Liver (tissue), 8 donors: ENCODE measurements at regions not wholly inside any gene's neighbourhood (a gene's known extent, or its start where the extent isn't known, plus 50 kb on each side); places are given as distances from the start of the nearest gene placed in this dataset.

Experiments
- DNase-seq: peaks from one replicate; pipeline ENCODE4 v3.0.0-alpha.2; 2017; ENCODE audit warnings: low spot score
- H3K27ac ChIP-seq, 2 donors: one replicate each; pipeline ENCODE4 v1.7.0; 2013; ENCODE audit warnings: inconsistent platforms in 2 of 2, low read length in 2 of 2, control low read depth in 1 of 2, low read depth in 1 of 2, mild to moderate bottlenecking in 1 of 2
- H3K27me3 ChIP-seq, 4 donors: one replicate each; pipeline versions ENCODE4 v1.6.1 to v1.7.0; 2013; ENCODE audit warnings: low read length in 3 of 4, inconsistent platforms in 1 of 4, mild to moderate bottlenecking in 1 of 4, moderate library complexity in 1 of 4; ENCODE audit not compliant: control insufficient read depth in 4 of 4, insufficient read depth in 4 of 4
- H3K36me3 ChIP-seq, 4 donors: one replicate each; pipeline versions ENCODE4 v1.6.1 to v1.7.0; 2013; ENCODE audit warnings: low read length in 3 of 4, mild to moderate bottlenecking in 3 of 4, low read depth in 1 of 4, moderate library complexity in 1 of 4; ENCODE audit not compliant: control insufficient read depth in 4 of 4, insufficient read depth in 3 of 4
- H3K4me1 ChIP-seq, 4 donors: one replicate each; pipeline versions ENCODE4 v1.6.1 to v1.7.0; 2013; ENCODE audit warnings: low read length in 3 of 4, mild to moderate bottlenecking in 3 of 4, moderate library complexity in 1 of 4; ENCODE audit not compliant: control insufficient read depth in 4 of 4, insufficient read depth in 4 of 4
- H3K4me3 ChIP-seq, 3 donors: one replicate each; pipeline versions ENCODE4 v1.6.1 to v1.7.0; 2013; ENCODE audit warnings: low read length in 3 of 3, control low read depth in 1 of 3, low read depth in 1 of 3, mild to moderate bottlenecking in 1 of 3
- H3K9ac ChIP-seq, 2 donors: one replicate each; pipeline ENCODE4 v1.7.0; 2013; ENCODE audit warnings: low read length in 2 of 2, mild to moderate bottlenecking in 2 of 2, moderate library complexity in 2 of 2, control low read depth in 1 of 2, low read depth in 1 of 2
- H3K9me3 ChIP-seq, 4 donors: one replicate each; pipeline versions ENCODE4 v1.6.1 to v1.7.0; 2013; ENCODE audit warnings: low read length in 3 of 4; ENCODE audit not compliant: control insufficient read depth in 4 of 4
- EGR1 ChIP-seq, 2 donors: IDR thresholded peaks; 2 replicates each; pipeline ENCODE4 v1.6.1; 2016 to 2018; ENCODE audit warnings: antibody characterized with exemption in 2 of 2, low read depth in 2 of 2
- FOXA1 ChIP-seq: IDR thresholded peaks from 2 replicates; pipeline ENCODE4 v1.6.1; 2016; ENCODE audit warnings: antibody characterized with exemption
- HNF4A ChIP-seq, 2 donors: conservative IDR thresholded peaks; 2 replicates each; pipeline ENCODE4 v1.6.1; 2016; ENCODE audit warnings: antibody characterized with exemption in 2 of 2, mild to moderate bottlenecking in 2 of 2
- HNF4G ChIP-seq: IDR thresholded peaks from 2 replicates; pipeline ENCODE4 v1.6.1; 2016; ENCODE audit warnings: antibody characterized with exemption
- JUND ChIP-seq, 2 donors: IDR thresholded peaks; 2 replicates each; pipeline ENCODE4 v1.6.1; 2016; ENCODE audit warnings: antibody characterized with exemption in 2 of 2
- RAD21 ChIP-seq, 2 donors: IDR thresholded peaks; 2 replicates each; pipeline ENCODE4 v1.6.1; 2016; ENCODE audit warnings: antibody characterized with exemption in 2 of 2, mild to moderate bottlenecking in 2 of 2
- RXRA ChIP-seq, 2 donors: IDR thresholded peaks; 2 replicates each; pipeline ENCODE4 v1.6.1; 2017 to 2018; ENCODE audit warnings: antibody characterized with exemption in 2 of 2, mild to moderate bottlenecking in 1 of 2
- SP1 ChIP-seq: IDR thresholded peaks from 2 replicates; pipeline ENCODE4 v1.6.1; 2018; ENCODE audit warnings: antibody characterized with exemption, mild to moderate bottlenecking
- TAF1 ChIP-seq: conservative IDR thresholded peaks from 2 replicates; pipeline ENCODE4 v1.6.1; 2016; ENCODE audit warnings: antibody characterized with exemption, mild to moderate bottlenecking
- YY1 ChIP-seq: IDR thresholded peaks from 2 replicates; pipeline ENCODE4 v1.6.1; 2016; ENCODE audit warnings: antibody characterized with exemption, mild to moderate bottlenecking
- WGBS: extraction: QIAGEN DNeasy Blood & Tissue Kit; methylation state at CpG from one replicate; pipeline ENCODE4 v1.1.7; 2013; 5-methylcytosine and 5-hydroxymethylcytosine counted together
- TF ChIP-seq, protein P1 (sequence below): fragments of 150-350 bp; IDR thresholded peaks from 2 replicates; pipeline ENCODE4 v1.5.1; 2017; ENCODE audit warnings: improper control_type of control experiment, low read depth, low read length; ENCODE audit not compliant: missing input control
- TF ChIP-seq, protein P2 (sequence below): IDR thresholded peaks from 2 replicates; pipeline ENCODE4 v1.6.1; 2016; ENCODE audit warnings: antibody characterized with exemption
- TF ChIP-seq, protein P3 (sequence below): IDR thresholded peaks from 2 replicates; pipeline ENCODE4 v1.6.1; 2016; ENCODE audit warnings: antibody characterized with exemption
- TF ChIP-seq, protein P4 (sequence below): IDR thresholded peaks from 2 replicates; pipeline ENCODE4 v1.6.1; 2016; ENCODE audit warnings: antibody characterized with exemption
- TF ChIP-seq, protein P5 (sequence below): IDR thresholded peaks from 2 replicates; pipeline ENCODE4 v1.6.1; 2016; ENCODE audit warnings: antibody characterized with exemption, mild to moderate bottlenecking
- donor health status: healthy.
- donor health status: healthy.
- donor health status: healthy.
- donor health status: healthy.
- donor health status: healthy.

DNA sequence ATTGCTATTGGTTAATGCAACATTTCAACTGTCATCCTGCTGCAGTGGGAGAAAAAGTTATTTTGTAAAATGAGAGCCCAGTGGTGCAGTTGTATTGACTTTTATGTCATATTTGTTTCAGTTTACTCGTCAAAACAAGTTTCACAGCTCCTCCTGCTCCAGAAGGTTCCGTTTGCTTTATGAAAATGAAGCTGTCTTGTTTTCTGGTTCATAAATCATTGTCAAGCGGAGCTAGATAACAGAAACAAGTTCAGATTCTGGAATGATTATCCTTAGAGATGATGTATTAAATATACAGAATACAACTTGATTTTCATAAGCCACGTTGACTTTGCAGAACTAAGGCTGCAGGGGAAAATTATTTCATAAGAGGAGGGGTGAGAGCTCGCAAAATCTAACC, 970.5 kb upstream of the NR2F2 start:
- Histone ChIP-seq H3K27ac (no peak overlapping the region), H3K9ac (no peak overlapping the region), H3K36me3 (no peaks in the 10 kb centered on the region), H3K9me3 (peaks cover 3 to 12% (median 3%) of the 10 kb centered on the region in 4 donors), H3K27me3 (no peaks in the 10 kb centered on the region), H3K4me1 (no peaks in the 10 kb centered on the region), H3K4me3 (no peak overlapping the region)
- no peak for DNase-seq
- TF ChIP-seq SP1 (no peak), RXRA (IDR thresholded peaks at IDR 0.05) (no peak), FOXA1 (no peak), HNF4G (no peak), JUND (IDR thresholded peaks at IDR 0.05) (no peak), YY1 (no peak)
- TF ChIP-seq, protein P1, sequence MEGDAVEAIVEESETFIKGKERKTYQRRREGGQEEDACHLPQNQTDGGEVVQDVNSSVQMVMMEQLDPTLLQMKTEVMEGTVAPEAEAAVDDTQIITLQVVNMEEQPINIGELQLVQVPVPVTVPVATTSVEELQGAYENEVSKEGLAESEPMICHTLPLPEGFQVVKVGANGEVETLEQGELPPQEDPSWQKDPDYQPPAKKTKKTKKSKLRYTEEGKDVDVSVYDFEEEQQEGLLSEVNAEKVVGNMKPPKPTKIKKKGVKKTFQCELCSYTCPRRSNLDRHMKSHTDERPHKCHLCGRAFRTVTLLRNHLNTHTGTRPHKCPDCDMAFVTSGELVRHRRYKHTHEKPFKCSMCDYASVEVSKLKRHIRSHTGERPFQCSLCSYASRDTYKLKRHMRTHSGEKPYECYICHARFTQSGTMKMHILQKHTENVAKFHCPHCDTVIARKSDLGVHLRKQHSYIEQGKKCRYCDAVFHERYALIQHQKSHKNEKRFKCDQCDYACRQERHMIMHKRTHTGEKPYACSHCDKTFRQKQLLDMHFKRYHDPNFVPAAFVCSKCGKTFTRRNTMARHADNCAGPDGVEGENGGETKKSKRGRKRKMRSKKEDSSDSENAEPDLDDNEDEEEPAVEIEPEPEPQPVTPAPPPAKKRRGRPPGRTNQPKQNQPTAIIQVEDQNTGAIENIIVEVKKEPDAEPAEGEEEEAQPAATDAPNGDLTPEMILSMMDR = no peak
- TF ChIP-seq, protein P2, sequence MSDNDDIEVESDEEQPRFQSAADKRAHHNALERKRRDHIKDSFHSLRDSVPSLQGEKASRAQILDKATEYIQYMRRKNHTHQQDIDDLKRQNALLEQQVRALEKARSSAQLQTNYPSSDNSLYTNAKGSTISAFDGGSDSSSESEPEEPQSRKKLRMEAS = no peak
- TF ChIP-seq, protein P3, sequence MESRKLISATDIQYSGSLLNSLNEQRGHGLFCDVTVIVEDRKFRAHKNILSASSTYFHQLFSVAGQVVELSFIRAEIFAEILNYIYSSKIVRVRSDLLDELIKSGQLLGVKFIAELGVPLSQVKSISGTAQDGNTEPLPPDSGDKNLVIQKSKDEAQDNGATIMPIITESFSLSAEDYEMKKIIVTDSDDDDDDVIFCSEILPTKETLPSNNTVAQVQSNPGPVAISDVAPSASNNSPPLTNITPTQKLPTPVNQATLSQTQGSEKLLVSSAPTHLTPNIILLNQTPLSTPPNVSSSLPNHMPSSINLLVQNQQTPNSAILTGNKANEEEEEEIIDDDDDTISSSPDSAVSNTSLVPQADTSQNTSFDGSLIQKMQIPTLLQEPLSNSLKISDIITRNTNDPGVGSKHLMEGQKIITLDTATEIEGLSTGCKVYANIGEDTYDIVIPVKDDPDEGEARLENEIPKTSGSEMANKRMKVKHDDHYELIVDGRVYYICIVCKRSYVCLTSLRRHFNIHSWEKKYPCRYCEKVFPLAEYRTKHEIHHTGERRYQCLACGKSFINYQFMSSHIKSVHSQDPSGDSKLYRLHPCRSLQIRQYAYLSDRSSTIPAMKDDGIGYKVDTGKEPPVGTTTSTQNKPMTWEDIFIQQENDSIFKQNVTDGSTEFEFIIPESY = no peak
- TF ChIP-seq, protein P4, sequence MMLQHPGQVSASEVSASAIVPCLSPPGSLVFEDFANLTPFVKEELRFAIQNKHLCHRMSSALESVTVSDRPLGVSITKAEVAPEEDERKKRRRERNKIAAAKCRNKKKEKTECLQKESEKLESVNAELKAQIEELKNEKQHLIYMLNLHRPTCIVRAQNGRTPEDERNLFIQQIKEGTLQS = no peak
- TF ChIP-seq, protein P5, sequence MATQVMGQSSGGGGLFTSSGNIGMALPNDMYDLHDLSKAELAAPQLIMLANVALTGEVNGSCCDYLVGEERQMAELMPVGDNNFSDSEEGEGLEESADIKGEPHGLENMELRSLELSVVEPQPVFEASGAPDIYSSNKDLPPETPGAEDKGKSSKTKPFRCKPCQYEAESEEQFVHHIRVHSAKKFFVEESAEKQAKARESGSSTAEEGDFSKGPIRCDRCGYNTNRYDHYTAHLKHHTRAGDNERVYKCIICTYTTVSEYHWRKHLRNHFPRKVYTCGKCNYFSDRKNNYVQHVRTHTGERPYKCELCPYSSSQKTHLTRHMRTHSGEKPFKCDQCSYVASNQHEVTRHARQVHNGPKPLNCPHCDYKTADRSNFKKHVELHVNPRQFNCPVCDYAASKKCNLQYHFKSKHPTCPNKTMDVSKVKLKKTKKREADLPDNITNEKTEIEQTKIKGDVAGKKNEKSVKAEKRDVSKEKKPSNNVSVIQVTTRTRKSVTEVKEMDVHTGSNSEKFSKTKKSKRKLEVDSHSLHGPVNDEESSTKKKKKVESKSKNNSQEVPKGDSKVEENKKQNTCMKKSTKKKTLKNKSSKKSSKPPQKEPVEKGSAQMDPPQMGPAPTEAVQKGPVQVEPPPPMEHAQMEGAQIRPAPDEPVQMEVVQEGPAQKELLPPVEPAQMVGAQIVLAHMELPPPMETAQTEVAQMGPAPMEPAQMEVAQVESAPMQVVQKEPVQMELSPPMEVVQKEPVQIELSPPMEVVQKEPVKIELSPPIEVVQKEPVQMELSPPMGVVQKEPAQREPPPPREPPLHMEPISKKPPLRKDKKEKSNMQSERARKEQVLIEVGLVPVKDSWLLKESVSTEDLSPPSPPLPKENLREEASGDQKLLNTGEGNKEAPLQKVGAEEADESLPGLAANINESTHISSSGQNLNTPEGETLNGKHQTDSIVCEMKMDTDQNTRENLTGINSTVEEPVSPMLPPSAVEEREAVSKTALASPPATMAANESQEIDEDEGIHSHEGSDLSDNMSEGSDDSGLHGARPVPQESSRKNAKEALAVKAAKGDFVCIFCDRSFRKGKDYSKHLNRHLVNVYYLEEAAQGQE = no peak
- 63% methylated on average over 5 of the region's 5 CpGs for WGBS

DNA sequence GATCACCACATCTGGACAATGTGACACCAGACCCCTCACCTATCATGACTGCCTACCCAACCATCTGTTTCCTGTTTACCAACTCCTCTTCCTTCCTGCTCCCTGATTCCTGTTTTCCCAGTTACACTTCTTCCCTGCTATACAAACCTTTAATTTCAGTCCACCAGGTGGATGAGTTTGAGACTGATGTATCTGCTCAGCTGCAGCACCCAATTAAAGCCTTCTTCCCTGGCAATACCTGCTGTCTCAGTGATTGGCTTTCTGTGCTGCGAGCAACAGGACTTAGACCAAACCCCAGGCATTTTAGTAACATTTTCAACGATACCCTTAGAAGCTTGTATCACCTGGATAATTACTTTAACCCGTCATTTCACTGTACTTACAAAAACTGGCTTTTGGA, 968.2 kb upstream of the NR2F2 start:
- no peak overlapping the region for H3K9ac ChIP-seq
- no peaks in the 10 kb centered on the region for H3K27me3 ChIP-seq
- H3K36me3 ChIP-seq = no peaks in the 10 kb centered on the region
- no peaks in the 10 kb centered on the region for H3K4me1 ChIP-seq
- no peak overlapping the region for H3K27ac ChIP-seq
- peaks cover 3 to 12% (median 3%) of the 10 kb centered on the region in 4 donors for H3K9me3 ChIP-seq
- TF ChIP-seq, protein P3 = no peak
- TF ChIP-seq HNF4A (conservative IDR thresholded peaks at IDR 0.05) (no peak), TAF1 (no peak), HNF4G (no peak), YY1 (no peak), JUND (IDR thresholded peaks at IDR 0.05) (no peak), FOXA1 (no peak), SP1 (no peak), EGR1 (IDR thresholded peaks at IDR 0.05; ENCODE audit: low read depth in 2 of 2) (no peak), RXRA (IDR thresholded peaks at IDR 0.05) (no peak), RAD21 (IDR thresholded peaks at IDR 0.05) (no peak)
- TF ChIP-seq, protein P1 = no peak
- TF ChIP-seq, protein P4 = no peak
- TF ChIP-seq, protein P2 = no peak
- WGBS = 71% methylated on average over 3 of the region's 3 CpGs
- H3K4me3 ChIP-seq = no peak overlapping the region
- DNase-seq = no peak
